Renal pelvis (tissue), 1 donor: ENCODE measurements at regions not wholly inside any gene's neighbourhood (a gene's known extent, or its start where the extent isn't known, plus 50 kb on each side); places are given as distances from the start of the nearest gene placed in this dataset.
A peak's percentile ranks its signal among the peaks of the same experiment; 100 is the strongest.

Source experiments
- DNase-seq: peaks from one replicate; pipeline ENCODE4 v3.0.0-alpha.2; 2013

DNA sequence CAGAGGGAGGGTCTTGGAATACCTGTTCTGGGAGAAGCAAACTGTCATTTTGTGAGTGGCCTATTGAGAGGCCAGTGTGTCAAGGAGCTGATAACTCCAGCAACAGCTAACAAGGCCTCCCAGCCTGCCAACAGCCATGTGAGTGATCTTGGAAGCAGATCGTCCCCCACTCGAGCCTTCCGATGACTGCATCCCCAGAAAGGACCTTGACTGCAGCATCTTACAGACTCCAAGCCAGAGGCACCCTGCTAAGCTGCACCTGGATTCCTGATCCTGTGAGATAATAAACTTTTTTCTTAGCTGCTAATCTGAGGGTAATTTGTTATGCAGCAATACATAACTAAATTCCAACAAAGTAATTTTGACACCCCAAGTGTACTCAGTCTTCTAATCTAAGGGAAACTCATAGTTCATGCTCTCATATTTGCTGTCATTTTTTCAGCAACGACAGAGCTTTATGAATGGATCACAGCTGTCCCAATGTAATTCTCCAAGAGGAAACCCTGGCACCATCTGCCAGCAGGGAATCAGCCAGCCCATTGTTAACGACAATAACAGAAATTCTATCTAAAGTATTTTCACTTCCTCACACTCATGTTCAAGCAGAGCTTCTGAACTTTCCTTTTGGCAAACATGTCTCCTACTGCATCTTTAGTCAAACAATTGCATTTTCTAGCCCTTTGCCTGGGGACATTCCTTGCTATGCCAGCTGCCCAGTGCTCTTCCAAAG, 470.2 kb upstream of the BTBD3 start:
- no peak for DNase-seq

DNA sequence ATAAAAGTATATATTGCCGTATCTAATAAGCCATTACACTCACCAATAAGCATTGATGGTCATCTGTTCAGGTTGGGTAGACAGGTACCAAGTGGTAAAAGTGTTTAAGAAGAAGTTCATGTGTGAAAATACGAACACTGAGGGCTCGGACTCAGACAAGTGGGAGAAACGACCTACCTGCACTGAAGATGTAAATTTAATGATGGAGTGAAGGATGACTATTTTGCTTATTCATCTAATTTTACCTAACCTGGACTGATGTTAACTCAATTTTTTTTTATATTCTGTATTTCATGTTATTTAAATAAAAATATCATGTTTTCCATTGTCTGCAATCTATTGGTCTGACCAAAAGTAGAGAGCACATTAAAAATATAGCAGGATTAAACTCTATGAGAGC, 469.1 kb upstream of the BTBD3 start:
- DNase-seq = no peak

DNA sequence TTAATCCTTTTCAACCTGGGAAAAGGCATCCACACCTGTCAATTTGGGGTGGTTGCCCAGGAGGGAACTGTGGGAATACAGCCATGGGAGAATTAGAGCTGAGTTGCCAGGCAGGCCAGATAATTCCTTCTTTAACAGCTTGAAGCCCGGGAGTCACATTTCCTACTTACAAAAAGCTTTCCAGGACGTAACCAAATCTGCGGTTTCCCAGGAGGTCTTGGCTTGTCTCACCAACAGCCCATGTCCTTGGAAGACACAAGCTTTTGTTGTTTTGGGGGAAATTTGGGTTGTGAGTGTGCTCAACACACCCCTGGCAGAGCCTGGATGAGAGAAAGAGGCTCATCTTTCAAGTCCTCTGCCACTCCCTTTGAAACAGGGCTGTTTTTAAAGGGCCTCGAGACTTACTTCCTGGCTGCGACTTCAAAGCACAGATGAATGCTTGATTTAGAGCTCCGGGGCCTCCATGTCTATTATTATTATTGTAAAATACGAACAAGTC, 465.9 kb upstream of the BTBD3 start:
- DNase-seq = peak; percentile 24

DNA sequence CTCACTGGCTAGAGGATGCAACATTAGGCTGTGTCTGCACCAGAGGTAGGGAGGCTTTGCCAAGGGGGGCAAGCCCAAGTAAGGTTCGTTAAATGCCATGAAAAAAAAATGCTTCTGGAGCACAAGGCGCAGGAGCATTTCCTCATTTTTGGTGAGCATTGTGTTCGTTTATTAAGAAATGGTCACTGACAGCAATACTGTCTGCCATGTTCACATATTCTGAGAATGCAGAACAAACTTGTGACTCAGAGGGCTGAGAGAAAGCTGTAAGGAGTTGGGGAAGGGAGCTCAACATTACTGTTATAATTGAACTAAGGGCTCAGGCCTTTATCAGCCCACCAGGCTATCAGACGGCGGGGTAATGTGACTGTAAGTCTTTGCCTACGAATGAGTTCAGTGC, 465.4 kb upstream of the BTBD3 start:
- DNase-seq = no peak

DNA sequence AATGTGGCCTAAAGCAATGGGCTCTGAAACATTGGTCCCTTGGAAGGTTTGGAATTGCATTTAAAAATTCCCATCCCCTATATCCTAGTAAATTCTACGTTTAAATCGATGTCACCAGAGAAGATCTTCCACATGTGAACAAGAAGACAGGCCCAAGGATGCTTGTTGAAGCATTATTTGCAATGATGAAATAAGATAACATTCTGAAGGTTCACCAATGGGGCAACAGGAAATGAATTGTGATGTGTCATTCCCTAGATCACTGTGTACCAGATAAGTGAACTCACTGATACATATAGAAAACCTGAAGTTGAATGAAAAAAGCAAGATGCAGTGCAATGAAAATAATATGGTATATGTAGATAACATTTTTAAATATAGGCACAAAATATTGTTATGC, 464.3 kb upstream of the BTBD3 start:
- DNase-seq = no peak

DNA sequence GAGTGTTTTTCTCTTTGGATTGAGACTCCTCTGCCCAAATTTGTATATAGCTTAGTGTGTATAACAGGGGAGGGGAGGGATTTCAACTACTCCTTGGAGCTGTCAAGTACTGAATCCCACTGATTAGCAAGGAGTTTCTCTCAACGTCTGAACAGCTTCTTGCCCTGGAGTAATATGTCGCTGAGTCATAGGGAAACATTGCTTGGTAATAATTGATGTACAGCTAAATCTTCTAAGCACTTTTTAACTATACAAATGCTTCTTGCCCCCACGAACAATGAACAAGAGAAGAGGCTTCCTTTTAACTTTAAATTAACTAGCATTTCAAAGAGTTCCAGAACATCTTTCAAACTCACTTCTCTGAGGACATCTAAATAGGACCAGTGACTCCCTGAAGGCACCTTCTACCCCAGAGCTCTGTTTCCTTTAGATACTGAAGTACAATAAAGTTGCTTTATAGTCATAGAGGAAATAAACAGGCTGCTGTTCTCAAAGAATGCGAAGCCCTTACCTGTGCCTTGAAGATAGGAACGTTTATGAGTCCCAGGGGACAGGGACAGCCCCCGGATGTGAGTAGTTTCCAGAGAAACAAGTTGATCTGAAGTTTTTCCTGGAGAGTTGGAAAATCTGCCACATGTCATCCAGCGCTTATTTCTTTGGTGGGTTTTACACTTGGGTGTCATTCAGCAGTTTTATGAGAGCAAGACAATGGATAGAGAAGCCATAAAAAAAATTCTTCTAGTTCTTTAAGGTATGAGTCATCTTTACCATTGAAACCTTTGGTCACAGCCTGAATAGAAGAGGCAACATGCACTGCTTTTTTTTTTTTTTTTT, 462.5 kb upstream of the BTBD3 start:
- DNase-seq = no peak

DNA sequence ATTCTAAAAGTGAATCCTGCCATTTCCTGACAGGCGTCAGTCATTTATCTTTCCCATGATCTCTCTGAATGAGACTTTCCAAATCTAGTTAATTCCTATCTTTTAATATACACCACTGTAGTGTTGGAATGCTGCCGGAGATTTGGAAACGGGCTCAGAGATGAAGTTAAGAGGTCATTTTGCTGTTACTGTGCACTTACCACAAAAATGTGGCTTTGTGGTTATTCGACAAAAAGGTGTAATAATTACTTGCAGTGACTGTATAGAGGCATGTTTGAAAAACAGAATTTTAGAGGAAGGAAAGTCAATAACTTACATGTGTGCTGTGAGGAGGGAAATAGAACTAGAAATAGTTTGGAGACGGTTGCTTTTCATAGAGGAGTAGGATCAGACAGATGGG, 460.2 kb upstream of the BTBD3 start:
- DNase-seq = no peak

DNA sequence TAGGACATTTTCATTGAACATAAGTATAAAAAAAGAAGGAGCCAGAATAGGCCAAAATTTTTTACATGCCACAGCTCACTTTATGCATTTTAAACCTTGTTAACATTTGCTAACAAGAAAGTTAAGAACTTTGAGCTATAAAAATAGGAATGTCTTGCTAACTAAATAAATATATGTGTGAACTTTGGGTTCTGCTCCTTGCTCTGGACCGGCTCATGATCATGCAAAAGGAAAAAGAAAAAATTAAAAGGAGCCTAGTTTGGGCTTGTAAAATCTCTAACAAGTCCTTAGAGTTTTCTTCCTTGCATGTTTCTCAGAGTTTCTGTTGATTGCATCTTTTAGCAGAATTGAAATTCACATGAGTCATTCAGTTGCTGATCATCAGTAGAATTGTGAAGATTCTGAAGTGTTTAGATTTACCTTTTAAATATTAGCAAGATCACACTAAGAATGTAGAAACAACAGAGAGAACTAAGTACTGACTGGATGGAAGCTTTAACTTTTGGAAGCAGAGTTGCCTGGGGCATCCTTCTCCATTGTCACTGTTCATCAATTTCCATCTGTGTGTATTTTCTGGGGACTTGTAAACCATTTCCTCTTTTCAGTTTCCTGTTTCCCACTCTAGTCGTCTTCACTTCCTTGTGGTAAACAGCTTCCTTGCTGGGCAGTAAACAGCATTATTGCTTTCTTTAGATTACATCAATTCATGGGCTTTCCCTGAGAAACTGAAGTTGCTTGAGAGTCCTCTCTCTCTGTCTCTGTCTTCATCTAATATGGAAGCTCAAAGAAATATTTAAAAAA, 458.4 kb upstream of the BTBD3 start:
- no peak for DNase-seq

DNA sequence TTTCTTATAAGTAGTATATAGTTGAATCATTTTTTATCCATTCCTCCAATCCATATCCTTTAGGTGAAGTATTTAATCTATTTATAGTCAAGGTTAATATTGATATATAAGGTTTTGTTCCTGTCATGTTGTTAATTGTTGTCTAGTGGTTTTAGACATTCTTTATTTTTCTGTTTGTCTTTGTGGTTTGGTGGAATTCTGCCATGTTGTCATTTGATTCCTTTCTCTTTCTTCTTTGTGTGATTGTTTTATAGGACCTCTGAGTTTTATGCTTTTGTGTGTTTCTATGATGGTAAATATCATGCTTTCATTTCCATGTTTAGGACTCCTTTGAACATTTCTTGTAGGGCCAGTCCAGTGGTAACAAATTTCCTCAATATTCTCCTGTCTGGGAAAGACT, 450.3 kb upstream of the BTBD3 start:
- no peak for DNase-seq

DNA sequence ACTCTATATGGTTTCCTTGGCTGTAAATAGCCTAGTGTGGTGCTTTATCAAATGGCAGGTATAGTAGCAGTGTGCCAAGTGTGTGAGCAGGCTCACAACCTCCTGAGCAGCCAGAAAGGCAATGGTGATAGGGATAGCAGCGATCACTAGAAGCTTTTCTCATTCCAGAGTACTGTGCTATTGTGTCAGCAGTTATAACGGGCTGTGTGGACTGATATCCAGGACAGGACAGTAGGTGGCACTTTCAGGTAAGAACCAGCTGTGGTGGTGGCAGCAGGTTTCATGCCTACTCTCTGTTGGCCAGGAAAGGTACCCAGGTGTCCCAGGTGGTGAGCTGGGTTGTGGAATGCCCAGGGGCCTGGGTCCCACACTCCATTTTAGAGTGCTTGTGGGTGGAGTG, 448.8 kb upstream of the BTBD3 start:
- DNase-seq = no peak

DNA sequence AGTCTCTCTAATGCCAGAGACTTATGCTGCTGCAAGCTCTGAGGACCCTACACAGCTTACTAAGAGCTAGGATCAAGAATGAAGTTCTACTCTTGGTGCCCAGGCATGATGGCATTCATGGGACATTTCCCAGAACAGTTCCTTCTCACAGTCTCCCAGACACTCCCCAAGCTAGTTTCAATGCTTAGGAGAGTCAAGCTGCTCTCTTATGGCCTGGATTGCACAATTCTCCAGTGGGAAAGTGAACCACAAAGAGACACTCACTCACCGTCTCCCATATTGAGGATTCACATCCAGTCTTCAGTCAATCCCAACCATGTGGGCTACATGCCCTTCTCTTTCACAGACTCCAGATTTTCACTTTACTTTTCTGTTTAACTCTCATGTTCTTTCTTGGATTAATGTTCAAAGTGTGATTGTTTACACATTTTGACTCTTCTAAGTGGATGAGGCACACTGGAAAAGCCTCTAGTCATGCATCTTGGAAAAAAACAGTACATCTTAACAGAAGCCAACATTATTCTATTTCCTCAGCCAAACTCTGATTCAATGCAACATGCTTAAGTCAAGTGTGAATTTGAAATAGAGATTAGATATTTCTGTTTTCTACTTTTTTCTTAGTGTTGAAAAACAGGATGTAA, 447.8 kb upstream of the BTBD3 start:
- DNase-seq = no peak

DNA sequence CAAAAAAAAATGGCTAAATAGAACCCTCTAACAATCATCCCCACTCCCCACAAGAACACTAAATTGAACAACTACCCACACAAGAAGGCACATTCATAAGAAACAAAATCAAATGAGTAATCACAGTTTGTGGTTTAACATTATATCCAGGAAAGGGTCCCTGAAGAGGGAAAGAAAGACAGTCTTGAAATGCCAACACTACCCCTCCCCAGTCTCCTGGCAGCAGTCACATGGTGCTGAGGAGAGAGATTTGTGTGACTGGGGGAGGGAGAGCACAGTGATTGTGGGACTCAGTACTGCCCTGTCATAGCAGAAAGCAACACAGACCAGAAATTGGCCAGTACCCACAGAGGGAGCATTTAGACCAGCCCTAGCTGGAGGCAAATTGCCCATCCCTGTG, 443.7 kb upstream of the BTBD3 start:
- no peak for DNase-seq

DNA sequence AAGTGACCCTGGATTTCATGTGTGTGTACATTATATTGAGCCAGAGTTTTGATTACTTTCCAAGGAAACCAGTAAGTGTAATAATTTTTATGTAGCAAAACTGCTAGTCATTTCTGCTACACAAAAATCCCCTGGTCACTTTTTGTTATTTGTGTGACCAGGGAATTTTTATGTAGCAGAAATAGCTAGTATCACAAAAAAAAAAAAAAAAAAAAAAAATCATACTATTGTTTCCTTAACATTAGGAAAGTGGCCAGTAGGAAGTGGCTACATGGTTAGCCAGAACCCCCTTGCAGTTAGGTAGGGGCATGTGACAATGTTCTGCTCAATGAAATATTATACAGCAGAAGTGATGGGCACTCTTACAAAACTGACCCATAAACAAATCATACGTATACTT, 434.0 kb upstream of the BTBD3 start:
- no peak for DNase-seq

DNA sequence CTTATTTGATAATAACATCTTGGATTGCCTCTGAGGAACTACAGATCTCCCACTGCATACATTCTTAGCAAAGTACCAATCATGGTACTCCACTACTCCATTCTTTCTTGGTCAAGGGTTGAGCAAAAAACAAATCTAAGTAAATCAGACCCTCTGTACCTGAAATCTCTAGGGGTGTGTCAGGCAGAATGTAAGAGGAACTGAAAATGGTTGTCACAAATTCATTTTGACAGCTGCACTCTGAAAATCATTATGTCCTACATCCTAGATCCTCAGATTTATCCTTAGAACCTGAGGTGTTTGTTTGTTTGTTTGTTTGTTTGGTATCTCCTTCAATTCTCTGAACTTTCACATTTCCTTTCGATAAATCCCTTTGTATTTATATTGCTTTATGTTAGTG, 433.2 kb upstream of the BTBD3 start:
- DNase-seq = no peak

DNA sequence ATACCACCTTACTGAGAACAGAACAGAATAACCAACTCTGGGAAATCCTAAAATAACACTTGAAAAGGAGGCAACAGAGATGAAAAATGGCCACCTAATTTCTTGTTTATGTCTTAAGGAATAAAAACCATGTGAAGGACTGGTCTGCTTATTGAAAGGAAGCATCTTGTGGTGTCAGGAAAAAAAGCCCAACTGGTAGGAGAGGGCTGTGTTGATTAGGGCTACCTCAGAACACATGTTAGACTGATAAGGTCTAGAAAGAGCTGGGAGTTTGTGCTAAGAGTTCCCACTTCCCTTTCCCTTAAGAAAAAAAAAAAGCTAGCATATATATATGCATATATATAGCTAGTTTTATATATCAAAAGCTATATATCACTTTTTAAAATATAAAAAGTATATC, 425.3 kb upstream of the BTBD3 start:
- no peak for DNase-seq

DNA sequence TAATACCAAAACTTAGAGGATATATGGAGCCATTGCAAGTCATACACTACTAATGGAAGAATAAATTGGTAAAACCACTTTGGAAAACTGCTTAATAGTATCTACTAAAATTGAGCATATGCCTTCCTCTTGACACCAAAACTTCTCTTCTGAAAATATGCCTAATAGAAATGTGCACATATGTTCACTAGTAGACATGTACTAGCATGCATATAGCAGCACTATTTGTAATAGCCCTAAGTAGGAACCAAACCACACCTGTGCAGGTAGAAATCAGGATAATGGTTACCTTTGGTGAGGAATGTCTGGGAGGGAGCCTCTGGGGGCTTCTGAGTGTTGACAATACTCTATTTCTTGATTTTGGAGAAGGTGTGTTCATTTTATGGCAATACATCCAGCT, 424.8 kb upstream of the BTBD3 start:
- DNase-seq = no peak

DNA sequence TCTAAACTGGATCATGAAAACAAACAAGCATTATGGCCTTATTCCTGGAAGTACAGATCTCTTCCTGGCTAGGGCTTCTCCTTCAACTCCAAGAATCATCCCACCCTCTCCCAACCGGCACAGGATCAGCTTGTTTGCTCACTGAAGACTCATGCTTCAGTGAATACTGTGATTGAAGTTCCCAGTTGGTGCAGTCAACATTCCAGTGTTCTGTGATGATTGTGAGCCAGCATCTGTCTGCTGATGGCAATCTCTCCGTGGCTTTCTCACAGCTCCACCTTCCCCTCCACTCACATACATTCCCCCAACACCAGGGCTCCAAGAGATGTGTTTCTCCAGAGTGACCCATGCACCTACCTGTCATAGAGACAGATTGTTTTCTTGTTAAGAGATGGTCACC, 421.3 kb upstream of the BTBD3 start:
- no peak for DNase-seq

DNA sequence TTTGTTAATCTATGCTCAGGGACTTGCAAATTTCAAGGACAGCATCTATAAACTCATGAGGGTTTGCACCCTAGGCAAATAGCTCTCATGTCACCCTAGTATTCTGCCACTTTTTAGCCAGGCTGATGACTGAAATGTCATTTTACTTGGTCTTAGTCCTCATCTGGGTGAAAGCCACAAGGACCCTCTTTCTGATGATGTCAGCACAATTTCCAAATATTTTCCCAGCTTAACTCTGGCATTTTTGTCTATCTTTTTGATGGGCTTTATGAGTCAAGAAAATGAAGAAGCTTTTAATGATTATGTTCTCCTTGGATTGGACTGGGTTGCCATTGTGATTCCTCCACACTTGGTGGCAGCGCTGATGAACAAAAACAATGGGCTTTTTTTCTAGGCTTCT, 420.1 kb upstream of the BTBD3 start:
- no peak for DNase-seq

DNA sequence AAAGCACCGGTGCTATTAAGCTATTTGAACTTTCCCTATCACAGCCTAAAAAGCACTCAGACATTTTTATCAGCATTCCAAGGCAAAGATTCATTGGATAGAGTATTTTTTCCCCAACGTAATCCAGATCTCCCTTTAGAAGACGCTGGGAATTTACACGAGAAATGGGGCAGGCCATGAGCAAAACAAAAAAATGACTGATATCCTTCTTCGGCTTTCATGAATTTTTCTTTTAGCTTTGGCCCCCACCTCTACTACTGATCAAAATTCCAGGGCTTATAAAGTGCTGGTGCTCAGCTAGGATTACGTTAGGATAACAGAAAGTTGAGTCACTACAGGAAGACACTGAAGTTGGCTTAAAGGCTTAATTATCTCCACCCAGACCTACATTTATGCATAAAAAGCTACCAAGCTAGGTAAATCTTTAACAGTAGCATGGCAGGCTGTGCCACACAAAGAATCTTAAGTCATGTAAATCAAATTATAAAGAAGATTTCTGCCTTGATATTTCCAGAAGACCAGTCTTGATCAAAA, 418.5 kb upstream of the BTBD3 start:
- no peak for DNase-seq

DNA sequence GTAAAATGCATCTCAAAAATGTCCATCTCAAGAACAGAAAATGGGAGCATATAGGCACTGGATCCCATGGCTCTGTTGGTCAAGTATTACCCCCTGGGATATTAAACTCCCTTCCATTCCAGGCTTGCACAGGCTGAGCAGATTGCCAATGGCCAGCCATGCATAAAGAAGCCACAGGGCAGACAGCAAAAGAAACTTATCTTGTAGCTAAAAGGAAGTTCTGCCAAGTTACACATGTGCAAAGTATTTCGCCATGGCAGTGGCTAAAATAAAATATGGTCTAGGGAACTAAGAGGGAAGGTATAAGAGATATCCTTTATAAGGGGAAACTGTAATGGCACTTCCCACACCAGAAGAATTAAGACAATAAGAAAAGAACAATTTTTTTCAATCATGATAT, 415.6 kb upstream of the BTBD3 start:
- DNase-seq = no peak

DNA sequence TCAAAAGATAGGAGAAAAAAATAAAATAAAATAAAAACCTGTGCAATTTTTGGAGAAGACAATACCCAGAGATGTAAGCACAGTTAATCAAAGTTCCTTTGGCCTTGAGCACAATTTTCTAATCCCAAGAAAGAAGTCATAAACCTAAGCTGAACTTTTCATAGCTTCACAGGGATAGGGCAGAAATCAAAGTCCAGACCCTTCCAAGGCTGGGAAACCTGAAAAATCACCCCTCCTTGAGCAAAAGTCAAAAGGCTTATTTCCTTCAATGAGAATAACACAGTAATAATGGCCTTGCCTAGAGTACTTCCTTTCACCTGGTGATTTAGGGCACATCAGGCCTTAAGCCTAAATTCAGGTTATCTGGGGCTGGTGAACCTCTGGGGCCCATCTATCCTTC, 415.0 kb upstream of the BTBD3 start:
- no peak for DNase-seq

DNA sequence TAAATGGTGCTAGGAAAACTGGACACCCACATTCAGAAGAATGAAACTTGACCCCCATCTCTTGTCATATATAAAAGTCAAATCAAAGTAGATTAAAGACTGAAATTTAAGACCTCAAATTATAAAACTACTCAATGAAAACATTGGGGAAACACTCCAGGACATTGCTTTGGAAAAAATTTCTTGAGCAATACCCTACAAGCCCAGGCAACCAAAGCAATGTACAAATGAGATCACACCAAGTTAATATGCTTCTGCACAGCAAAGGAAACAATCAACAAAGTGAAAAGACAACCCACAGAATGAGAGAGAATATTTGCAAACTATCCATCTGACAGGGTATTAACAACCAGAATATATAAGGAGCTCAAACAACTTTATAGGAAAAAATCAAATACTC, 407.9 kb upstream of the BTBD3 start:
- DNase-seq = no peak
